ENCODE measurements at regions not wholly inside any gene's neighbourhood (a gene's known extent, or its start where the extent isn't known, plus 50 kb on each side); places are given as distances from the start of the nearest gene placed in this dataset.

GRCh38 chr10:2519139-2519538 lies 548.2 kb upstream of the PFKP start:
- no peak for TF ChIP-seq CTCF (conservative IDR thresholded peaks at IDR 0.05; ENCODE audit: low read depth in 2 of 2)
- TF ChIP-seq POLR2AphosphoS5 (IDR thresholded peaks at IDR 0.05; ENCODE audit: low read depth): no peak
- no peak for TF ChIP-seq EZH2 (IDR thresholded peaks at IDR 0.05; ENCODE audit: low read depth, unreplicated experiment)
- no peak for TF ChIP-seq CREB1 (CRISPR knock-in tag; IDR thresholded peaks at IDR 0.05; ENCODE audit: low read depth)
- TF ChIP-seq EZH2phosphoT487 (IDR thresholded peaks at IDR 0.05; ENCODE audit: unreplicated experiment): no peak
- no peak for TF ChIP-seq ZNF114 (CRISPR knock-in tag; IDR thresholded peaks at IDR 0.05)
- TF ChIP-seq REST (IDR thresholded peaks at IDR 0.05; ENCODE audit: unreplicated experiment): no peak
